ENCODE measurements at regions not wholly inside any gene's neighbourhood (a gene's known extent, or its start where the extent isn't known, plus 50 kb on each side); places are given as distances from the start of the nearest gene placed in this dataset.

DNA sequence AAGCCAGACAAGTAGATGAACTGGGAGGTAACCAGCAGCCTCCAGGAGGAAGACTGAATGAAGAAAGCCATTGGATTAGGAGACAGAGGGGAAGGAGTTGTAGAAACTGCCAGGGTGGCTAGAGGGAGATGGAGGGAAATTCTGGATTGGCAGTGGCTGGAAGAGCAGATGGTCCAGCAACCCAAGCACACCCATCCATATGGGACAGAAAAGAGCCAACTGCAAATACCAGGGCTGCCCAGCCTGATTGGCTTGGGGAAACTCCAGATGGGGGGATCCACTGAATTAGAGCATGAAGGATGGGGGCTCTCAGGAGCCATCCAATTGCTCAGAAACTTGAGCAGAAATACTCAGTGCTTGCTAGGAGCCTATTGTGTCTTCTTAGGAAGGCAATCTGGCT is 173.5 kb upstream of the EPB41L3 start:
- no peak overlapping the region for H3K27ac ChIP-seq (ENCODE audit: low read length)
- H3K4me3 ChIP-seq (ENCODE audit: low read length), result no peak overlapping the region
- peaks cover 0 to 5% of the 10 kb centered on the region in 2 donors for H3K9me3 Mint-ChIP-seq
- no peak overlapping the region for H3K4me3 Mint-ChIP-seq
- TF ChIP-seq CTCF (IDR thresholded peaks at IDR 0.05), result no peak
- no peaks in the 10 kb centered on the region for H3K4me1 ChIP-seq (ENCODE audit: control insufficient read depth, insufficient read depth, low read length)
- no peak overlapping the region for H3K27ac Mint-ChIP-seq
- no peaks in the 10 kb centered on the region for H3K4me1 Mint-ChIP-seq
- H3K36me3 Mint-ChIP-seq, result no peaks in the 10 kb centered on the region
- intact Hi-C loops (cut with micrococcal nuclease), result no loop called here
- DNase-seq (no peak), ATAC-seq (no peak)
- H3K27me3 Mint-ChIP-seq (ENCODE audit: low read depth in 2 of 2), result no peaks in the 10 kb centered on the region
- H3K9me3 ChIP-seq (ENCODE audit: control insufficient read depth, insufficient read depth, low read length), result peaks cover 3% of the 10 kb centered on the region
- no peaks in the 10 kb centered on the region for H3K27me3 ChIP-seq (ENCODE audit: control insufficient read depth, insufficient read depth, low read length)
- no peaks in the 10 kb centered on the region for H3K36me3 ChIP-seq (ENCODE audit: control insufficient read depth, insufficient read depth, low read length)

DNA sequence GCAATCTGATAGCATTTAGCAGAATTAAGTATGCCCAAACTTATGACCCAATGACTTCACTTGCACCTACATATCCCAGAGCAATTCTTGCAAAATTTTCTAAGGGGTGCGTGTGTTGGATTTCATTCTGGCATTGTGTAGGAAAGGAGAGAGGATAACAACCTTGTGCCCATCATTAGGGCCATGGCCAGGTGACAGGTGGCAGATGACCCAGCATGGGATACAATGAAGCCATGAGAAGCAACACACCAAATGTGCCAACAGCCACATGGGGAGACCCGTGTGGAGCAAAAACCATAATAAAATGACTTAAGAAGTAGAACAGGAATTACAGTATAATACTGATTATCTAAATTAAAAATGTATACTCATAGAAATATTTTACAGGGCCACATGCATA is 166.9 kb upstream of the EPB41L3 start:
- no peak for TF ChIP-seq CTCF (IDR thresholded peaks at IDR 0.05)
- H3K4me3 ChIP-seq (ENCODE audit: low read length), result no peak overlapping the region
- Mint-ChIP-seq H3K27me3 (ENCODE audit: low read depth in 2 of 2) (no peaks in the 10 kb centered on the region), H3K27ac (no peak overlapping the region), H3K4me1 (no peaks in the 10 kb centered on the region), H3K36me3 (no peaks in the 10 kb centered on the region), H3K9me3 (peaks cover 0 to 2% of the 10 kb centered on the region in 2 donors), H3K4me3 (no peak overlapping the region)
- no peaks in the 10 kb centered on the region for H3K9me3 ChIP-seq (ENCODE audit: control insufficient read depth, insufficient read depth, low read length)
- no peaks in the 10 kb centered on the region for H3K4me1 ChIP-seq (ENCODE audit: control insufficient read depth, insufficient read depth, low read length)
- no peaks in the 10 kb centered on the region for H3K27me3 ChIP-seq (ENCODE audit: control insufficient read depth, insufficient read depth, low read length)
- 100% methylated on average over 1 of the region's 2 CpGs for WGBS (ENCODE audit: insufficient coverage)
- intact Hi-C loops (cut with micrococcal nuclease), result no loop called here
- H3K36me3 ChIP-seq (ENCODE audit: control insufficient read depth, insufficient read depth, low read length), result no peaks in the 10 kb centered on the region
- no peak for ATAC-seq
- H3K27ac ChIP-seq (ENCODE audit: low read length), result no peak overlapping the region
- DNase-seq, result no peak

DNA sequence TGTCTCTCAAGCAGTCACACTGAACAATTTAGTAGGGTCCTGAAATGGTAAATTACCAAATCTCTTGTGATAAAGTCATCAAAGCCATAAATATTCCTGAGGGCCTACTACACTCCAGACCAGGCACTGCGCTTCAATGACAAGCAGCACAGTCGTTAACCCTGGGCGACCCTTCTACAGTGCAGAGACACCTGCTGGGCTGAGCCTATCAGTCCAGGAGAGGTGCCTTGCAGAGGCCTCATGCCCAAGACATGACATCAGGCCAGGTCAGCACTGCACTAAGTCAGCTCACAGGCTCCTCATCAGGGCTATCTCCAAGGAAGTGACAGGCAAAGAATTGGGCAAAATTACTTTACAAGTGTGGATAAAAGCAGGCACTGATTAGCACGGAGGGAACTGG is 166.4 kb upstream of the EPB41L3 start:
- Mint-ChIP-seq H3K9me3 (peaks cover 0 to 4% of the 10 kb centered on the region in 2 donors), H3K27me3 (ENCODE audit: low read depth in 2 of 2) (no peaks in the 10 kb centered on the region), H3K4me3 (no peak overlapping the region), H3K27ac (no peak overlapping the region), H3K36me3 (no peaks in the 10 kb centered on the region), H3K4me1 (no peaks in the 10 kb centered on the region)
- WGBS (ENCODE audit: insufficient coverage), result 86% methylated on average over 4 of the region's 4 CpGs
- H3K4me3 ChIP-seq (ENCODE audit: low read length), result no peak overlapping the region
- H3K27me3 ChIP-seq (ENCODE audit: control insufficient read depth, insufficient read depth, low read length), result no peaks in the 10 kb centered on the region
- DNase-seq (no peak), ATAC-seq (no peak)
- H3K9me3 ChIP-seq (ENCODE audit: control insufficient read depth, insufficient read depth, low read length), result no peaks in the 10 kb centered on the region
- TF ChIP-seq CTCF (IDR thresholded peaks at IDR 0.05), result no peak
- no peaks in the 10 kb centered on the region for H3K4me1 ChIP-seq (ENCODE audit: control insufficient read depth, insufficient read depth, low read length)
- intact Hi-C loops (cut with micrococcal nuclease), result no loop called here
- no peaks in the 10 kb centered on the region for H3K36me3 ChIP-seq (ENCODE audit: control insufficient read depth, insufficient read depth, low read length)
- H3K27ac ChIP-seq (ENCODE audit: low read length), result no peak overlapping the region

GRCh38 chr18:5709476-5710095 is 165.8 kb upstream of the EPB41L3 start:
- H3K27me3 Mint-ChIP-seq (ENCODE audit: low read depth in 2 of 2), result no peaks in the 10 kb centered on the region

More at GRCh38 chr18:5709476-5710095, 165.8 kb upstream of the EPB41L3 start:
- H3K4me1 ChIP-seq (ENCODE audit: control insufficient read depth, insufficient read depth, low read length), result no peaks in the 10 kb centered on the region
- Mint-ChIP-seq H3K4me1 (no peaks in the 10 kb centered on the region), H3K36me3 (no peaks in the 10 kb centered on the region), H3K27ac (no peak overlapping the region), H3K4me3 (no peak overlapping the region), H3K9me3 (peaks cover 0 to 4% of the 10 kb centered on the region in 2 donors)
- intact Hi-C loops (cut with micrococcal nuclease), result no loop called here
- no peaks in the 10 kb centered on the region for H3K9me3 ChIP-seq (ENCODE audit: control insufficient read depth, insufficient read depth, low read length)
- no peak for TF ChIP-seq CTCF (IDR thresholded peaks at IDR 0.05)
- no peak for ATAC-seq
- no peak overlapping the region for H3K27ac ChIP-seq (ENCODE audit: low read length)
- no peaks in the 10 kb centered on the region for H3K27me3 ChIP-seq (ENCODE audit: control insufficient read depth, insufficient read depth, low read length)
- H3K36me3 ChIP-seq (ENCODE audit: control insufficient read depth, insufficient read depth, low read length), result no peaks in the 10 kb centered on the region
- no peak overlapping the region for H3K4me3 ChIP-seq (ENCODE audit: low read length)
- no peak for DNase-seq
- WGBS (ENCODE audit: insufficient coverage), result 18% methylated on average over 7 of the region's 8 CpGs
